A549 (cell line): ENCODE measurements at regions not wholly inside any gene's neighbourhood (a gene's known extent, or its start where the extent isn't known, plus 50 kb on each side); places are given as distances from the start of the nearest gene placed in this dataset.

ENCODE experiments used
- CBX2 ChIP-seq: fragments of 200-600 bp; sonication (generic); IDR thresholded peaks from 2 replicates; pipeline ENCODE4 v1.6.1; 2016; ENCODE audit warnings: low read depth, mild to moderate bottlenecking, borderline replicate concordance
- FOSB ChIP-seq: fragments of 250-450 bp; sonication (Bioruptor Pico); IDR thresholded peaks from 2 replicates; pipeline ENCODE4 v1.5.0; 2020; ENCODE audit warnings: mild to moderate bottlenecking, moderate library complexity

- TF ChIP-seq FOSB (no peak), CBX2 (no peak)
Measured at GRCh38 chr5:133662578-133662977, 50.2 kb upstream of the FSTL4 start (continued).
